GDM1 (cell line): ENCODE measurements at regions not wholly inside any gene's neighbourhood (a gene's known extent, or its start where the extent isn't known, plus 50 kb on each side); places are given as distances from the start of the nearest gene placed in this dataset.
"Not testable (repeated sequence)": the region's sequence is repeated elsewhere in the genome, so short reads cannot be mapped to it uniquely, and the experiment has no call there.

Source experiments
- DNase-seq: peaks from one replicate; lab custom pipeline; 2025; lab: John Stamatoyannopoulos, UW

DNA sequence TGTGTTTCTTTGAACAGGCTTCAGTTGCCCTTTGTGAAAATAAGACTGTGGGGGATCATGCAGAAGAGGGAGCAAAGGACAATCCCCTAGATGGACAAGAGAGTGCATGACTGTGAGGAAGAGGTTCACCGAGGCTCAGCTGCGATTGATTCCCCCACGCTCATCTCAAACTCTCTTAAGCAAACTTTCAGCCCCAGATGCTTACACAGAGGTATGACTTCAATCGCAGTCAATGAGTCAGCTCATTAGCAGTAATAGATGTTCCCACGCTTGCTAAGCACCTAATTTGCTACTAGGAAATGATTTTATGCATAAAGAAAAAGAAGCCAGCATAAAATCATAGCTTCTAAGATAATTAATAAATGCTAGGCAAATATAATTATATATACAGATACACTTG lies 2256.1 kb upstream of the AGA start:
- DNase-seq, result no peak

GRCh38 chr4:179709961-179710624 lies 2267.9 kb upstream of the AGA start:
- no peak for DNase-seq

DNA sequence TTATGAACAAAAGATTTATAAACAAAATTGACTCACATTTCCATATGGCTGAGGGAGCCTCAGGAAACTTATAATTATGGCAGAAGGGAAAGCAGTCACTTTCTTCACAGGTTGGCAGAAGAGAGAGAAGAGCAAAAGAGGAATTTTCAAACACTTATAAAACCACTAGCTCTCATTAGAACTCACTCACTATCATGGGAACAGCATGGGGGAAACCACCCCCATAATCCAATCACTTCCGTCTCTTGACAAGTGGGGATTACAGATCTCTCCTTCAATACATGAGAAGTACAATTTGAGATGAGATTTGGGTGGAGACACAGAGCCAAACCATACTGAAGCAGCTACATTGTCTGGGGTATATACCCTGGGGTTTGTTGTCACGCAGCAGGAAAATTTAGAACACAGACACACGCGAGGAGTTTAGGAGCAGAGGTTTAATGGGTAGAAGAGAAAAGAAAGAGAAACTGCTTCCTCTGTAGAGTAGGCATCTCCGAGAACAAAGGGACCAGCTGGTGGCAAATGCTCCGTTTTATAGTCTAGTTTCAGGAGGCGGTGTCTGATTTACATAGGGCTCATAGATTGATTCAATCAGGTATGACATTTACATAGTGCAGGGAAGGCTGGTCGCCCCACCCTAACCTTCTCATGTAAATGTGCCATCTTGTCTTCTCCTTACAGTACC lies 2277.7 kb upstream of the AGA start:
- DNase-seq, result no peak

- not testable (repeated sequence) for DNase-seq
Observed at GRCh38 chr4:179726491-179726890, 2284.3 kb upstream of the AGA start.

- DNase-seq, result no peak
Observed at GRCh38 chr4:179728305-179728704, 2286.1 kb upstream of the AGA start.

GRCh38 chr4:179736820-179737219 lies 2294.6 kb upstream of the AGA start:
- not testable (repeated sequence) for DNase-seq

- DNase-seq, result no peak
Observed at GRCh38 chr4:179738822-179739221, 2296.6 kb upstream of the AGA start.

GRCh38 chr4:179747218-179747910 lies 2305.1 kb upstream of the AGA start:
- DNase-seq, result no peak

DNA sequence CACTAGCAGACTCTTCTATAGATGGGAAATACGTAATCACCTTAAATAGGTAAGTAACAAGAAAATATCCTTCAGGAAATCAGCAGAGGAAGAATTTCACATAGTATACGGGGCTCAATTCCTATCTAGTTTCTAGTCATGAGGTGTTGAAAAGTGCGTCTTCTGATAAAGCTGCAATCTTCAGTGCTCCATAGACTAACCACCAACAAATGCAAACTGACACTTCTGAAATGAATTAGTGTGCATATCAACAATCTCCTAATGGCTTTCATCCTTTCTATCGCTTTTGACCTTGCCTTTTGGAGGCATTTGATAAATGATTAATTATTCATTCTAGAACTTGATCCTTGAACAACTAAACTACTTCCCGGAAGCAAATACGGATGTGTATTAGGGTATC lies 2306.6 kb upstream of the AGA start:
- no peak for DNase-seq

GRCh38 chr4:179750374-179750773 lies 2308.1 kb upstream of the AGA start:
- no peak for DNase-seq

GRCh38 chr4:179751669-179752068 lies 2309.4 kb upstream of the AGA start:
- no peak for DNase-seq

DNA sequence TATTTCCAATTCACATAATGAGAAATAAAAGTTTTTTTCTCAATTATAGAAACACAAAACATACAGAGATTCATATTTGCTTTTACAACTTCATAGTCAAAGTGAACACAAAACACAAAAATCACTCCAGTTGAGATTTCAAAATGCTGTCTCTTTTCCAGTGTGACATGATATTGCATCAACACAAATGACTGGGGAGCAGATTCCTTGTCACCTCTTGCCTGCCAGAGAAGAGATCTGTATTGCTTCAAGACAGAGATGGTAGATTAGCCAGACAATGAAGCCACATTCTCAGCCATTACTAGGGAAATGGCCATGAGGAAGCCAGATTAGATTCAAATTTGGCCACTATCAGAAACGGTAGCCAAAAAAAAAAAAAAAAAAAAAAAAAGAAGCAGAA lies 2313.1 kb upstream of the AGA start:
- no peak for DNase-seq

DNA sequence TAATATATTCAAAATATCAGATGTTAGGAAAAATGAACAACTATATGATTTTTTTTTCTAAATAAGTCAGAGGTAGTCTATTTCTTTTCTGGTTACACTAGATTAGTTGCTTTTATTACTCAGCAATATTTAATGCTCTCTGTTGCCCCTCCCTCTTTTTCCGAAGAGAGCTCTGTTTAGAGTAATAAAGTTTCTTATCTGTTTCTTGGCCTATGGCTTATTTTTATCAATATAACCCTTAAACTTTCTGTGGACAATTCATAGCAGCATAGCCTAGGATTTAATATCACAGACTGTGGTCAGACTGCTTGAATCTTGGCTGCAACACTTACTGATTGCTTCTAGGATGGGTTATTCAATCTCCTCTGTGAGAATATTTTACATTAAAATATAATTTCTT lies 2315.4 kb upstream of the AGA start:
- DNase-seq, result no peak

DNA sequence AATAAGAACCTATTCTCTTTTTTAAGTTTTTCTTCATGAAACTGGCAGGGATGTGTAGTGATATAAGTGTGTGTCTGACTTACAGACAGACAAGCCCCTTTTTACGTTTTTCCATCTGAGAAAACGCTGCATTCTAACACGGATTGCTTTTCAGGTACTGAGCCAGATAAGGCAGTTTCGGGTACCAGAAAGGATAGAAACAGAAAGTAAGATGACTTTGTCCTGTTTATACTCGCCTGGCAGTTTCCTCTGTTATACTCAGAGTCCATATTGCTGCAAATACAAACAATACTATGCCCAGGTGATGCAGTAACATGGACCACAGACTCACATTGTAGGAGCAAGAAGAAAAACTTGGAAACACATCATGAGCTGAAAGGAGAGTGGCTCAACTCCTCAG lies 2320.6 kb upstream of the AGA start:
- DNase-seq, result no peak

DNA sequence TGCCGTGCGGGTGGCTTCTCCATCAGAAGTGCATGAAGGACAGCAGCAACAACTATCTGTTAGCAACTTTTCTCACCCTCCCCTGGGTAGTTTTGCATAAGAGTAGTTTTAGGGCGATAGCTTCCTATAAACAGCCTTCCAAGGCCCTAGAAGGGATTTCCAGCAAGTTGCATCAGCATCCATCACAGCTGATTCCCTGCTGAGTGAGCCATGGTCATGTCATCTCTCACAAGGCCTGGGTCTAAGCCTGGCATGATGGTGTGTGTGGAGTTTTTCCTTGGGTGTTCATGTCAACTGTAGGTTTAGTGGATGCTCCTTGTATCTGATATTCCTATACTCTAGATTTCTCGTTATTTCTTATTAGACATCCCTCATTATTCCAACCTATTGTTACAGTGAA lies 2324.7 kb upstream of the AGA start:
- no peak for DNase-seq

- no peak for DNase-seq
Observed at GRCh38 chr4:179768996-179769395, 2326.8 kb upstream of the AGA start.

DNA sequence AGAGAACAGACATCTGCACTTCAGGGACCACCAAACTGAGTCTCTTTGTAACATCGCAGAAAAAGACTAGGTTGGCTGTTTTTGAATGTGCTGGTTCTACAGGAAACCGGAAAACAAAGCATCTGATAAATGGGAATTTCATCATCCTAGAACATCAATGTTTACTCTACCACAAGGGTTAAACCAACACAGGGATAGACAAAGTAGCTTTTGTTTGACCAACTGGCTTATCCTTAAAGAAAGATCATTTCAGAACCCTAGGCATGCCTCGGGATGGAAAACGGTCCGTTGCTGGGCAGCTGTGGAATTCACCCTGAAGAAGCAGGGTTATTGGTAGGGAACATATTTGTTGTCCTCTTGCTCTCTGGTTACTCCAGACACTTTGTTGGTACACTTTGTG lies 2355.5 kb upstream of the AGA start:
- DNase-seq, result no peak

GRCh38 chr4:179803857-179804256 lies 2361.6 kb upstream of the AGA start:
- DNase-seq, result no peak

DNA sequence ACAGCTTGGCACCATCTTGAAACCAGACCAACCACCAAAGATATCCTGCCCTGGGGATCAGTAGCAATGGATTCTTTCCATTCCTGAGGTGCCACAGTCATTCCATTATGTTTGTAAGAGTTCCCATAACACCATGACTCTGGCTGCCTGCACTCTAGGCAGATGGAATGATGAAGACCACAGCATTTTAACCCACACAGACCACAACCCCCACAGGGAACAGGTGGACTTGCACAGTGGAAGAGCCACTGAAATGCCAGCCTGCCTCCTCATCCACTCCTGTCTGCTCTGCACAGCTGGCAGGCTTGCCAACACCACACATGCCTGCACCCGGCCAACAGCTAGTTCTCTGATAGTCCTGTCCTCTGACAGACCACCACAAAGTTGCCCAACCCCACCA lies 2362.2 kb upstream of the AGA start:
- no peak for DNase-seq

DNA sequence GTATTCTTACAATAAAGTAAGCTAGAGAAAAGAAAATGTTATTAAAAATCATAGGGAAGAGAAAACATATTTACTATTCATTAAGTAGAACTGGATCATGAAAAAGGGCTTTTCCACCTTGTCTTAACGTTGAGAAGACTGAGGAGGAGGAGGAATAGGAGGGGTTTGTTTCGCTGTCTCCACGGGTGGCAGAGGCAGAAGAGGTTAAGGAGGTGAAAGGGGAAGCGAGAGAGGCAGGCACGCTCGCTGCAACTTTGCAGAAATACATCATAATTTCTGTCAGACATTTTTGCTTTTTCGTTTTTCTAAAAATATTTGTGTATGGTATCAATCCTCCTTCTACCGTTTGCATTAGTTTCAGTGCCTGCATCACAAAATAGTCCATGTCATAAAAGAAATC lies 2375.1 kb upstream of the AGA start:
- no peak for DNase-seq

DNA sequence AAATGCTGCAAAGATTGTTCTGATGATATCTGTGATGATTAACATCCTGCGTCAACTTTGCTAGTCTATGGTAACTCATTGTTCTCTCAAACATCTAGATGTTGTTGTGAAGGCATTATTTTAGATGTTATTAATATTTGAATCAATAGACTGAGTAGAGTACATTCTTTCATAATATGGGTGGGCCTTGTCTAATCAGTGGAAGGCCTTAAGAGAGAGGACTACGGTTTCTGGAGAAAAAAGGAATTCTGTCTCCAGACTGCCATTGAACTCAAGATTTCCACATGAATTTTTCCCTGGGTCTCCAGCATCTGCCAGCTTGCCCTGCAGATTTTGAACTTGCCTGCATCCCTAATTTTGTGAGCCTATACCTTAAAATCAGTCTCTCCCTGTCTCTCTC lies 2381.1 kb upstream of the AGA start:
- no peak for DNase-seq

DNA sequence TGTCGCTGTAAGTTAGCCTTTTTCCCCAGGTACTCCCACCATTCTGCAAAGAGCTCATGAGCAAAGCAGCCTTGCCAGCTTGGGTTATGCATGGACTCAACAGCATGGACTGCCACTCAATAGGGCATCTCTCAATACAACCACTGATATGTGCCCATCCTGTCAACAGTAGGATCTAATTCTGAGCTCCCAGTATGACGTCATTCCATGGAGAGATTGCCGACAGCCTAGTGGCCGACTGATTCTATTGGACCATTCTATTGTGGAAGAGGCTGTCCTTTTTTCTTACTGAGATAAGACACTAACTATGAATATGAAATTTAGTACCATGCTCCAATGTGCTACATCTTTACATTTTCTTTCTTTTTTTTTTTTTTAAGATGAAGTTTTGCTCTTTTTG lies 2389.0 kb upstream of the AGA start:
- DNase-seq, result no peak
